HCT116 (cell line): ENCODE measurements at regions not wholly inside any gene's neighbourhood (a gene's known extent, or its start where the extent isn't known, plus 50 kb on each side); places are given as distances from the start of the nearest gene placed in this dataset.
"Not testable (repeated sequence)": the region's sequence is repeated elsewhere in the genome, so short reads cannot be mapped to it uniquely, and the experiment has no call there.

ENCODE experiments used
- ATAC-seq: fragments of 200-7000 bp; cut with Tn5 transposase; 2 replicates; pipeline ENCODE4 v1.9.1; 2020; ENCODE audit warnings: mild to moderate bottlenecking, moderate library complexity
- BruUV-seq: library from RNA; stranded (reverse); fragments of 400-500 nt; replicated peaks from 2 replicates; lab custom pipeline; 2021; lab: Mats Ljungman, UMichigan
- CTCF ChIA-PET: fragments of 300-600 bp; sonication (Branson Sonifier 250); formaldehyde crosslinking; loops from one replicate; lab custom pipeline; 2021; ENCODE audit warnings: antibody characterized with exemption; lab: Charles Lee
- POLR2A ChIA-PET: fragments of 300-600, 350-600 bp; sonication (Branson Sonifier 250); formaldehyde crosslinking; loops from one replicate; lab custom pipeline; 2021; ENCODE audit warnings: antibody characterized with exemption; lab: Charles Lee
- RAD21 ChIA-PET, 2 experiments: fragments of 300-600 bp; sonication (Branson Sonifier 250); formaldehyde crosslinking; loops; one replicate each; lab custom pipeline; 2023; ENCODE audit warnings: low total read pairs in 2 of 2; ENCODE audit not compliant: uncharacterized antibody in 2 of 2, unreplicated experiment in 2 of 2, low non-redundant PET in 1 of 2; lab: Charles Lee
- DNase-seq: peaks from one replicate; pipeline ENCODE4 v3.0.0-alpha.2; 2010; ENCODE audit warnings: low read depth, low spot score
- H2AFZ ChIP-seq: fragments of 200-600 bp; shearing (Covaris generic), sonication (generic); 2 replicates; pipeline ENCODE4 v1.6.1; 2017; ENCODE audit warnings: low read depth, mixed run types, mixed read lengths, antibody characterized with exemption, low read length; ENCODE audit not compliant: poor library complexity, severe bottlenecking
- H3K27ac ChIP-seq: 2 replicates; pipeline ENCODE4 v1.5.1; 2012; ENCODE audit warnings: low read depth, low read length
- H3K27me3 ChIP-seq: fragments of 200-600 bp; sonication (generic); 2 replicates; pipeline ENCODE4 v1.6.1; 2016; ENCODE audit warnings: mixed run types, low read length, mixed read lengths; ENCODE audit not compliant: insufficient read depth
- H3K36me3 ChIP-seq, 2 experiments: fragments of 200-500 bp in 1 of 2; fragments of 200-600 bp in 1 of 2; sonication (Bioruptor generic) in 1 of 2; sonication (generic) in 1 of 2; 2 replicates each; pipeline versions ENCODE4 v1.5.1 to v1.6.1; 2014 to 2016; ENCODE audit warnings: low read length in 2 of 2, inconsistent platforms in 1 of 2, mixed read lengths in 1 of 2, mixed run types in 1 of 2; ENCODE audit not compliant: insufficient read depth in 2 of 2, control insufficient read depth in 1 of 2
- H3K4me1 ChIP-seq, 2 experiments: fragments of 200-600 bp in 1 of 2; sonication (generic) in 1 of 2; 2 replicates each; pipeline versions ENCODE4 v1.5.1 to v1.6.1; 2012 to 2017; ENCODE audit warnings: low read length in 2 of 2, inconsistent platforms in 1 of 2, mild to moderate bottlenecking in 1 of 2, mixed read lengths in 1 of 2, mixed run types in 1 of 2, moderate library complexity in 1 of 2; ENCODE audit not compliant: insufficient read depth in 2 of 2, control insufficient read depth in 1 of 2
- H3K4me2 ChIP-seq: fragments of 200-600 bp; sonication (generic); 2 replicates; pipeline ENCODE4 v1.6.1; 2017; ENCODE audit warnings: mixed run types, low read length, mixed read lengths
- H3K4me3 ChIP-seq, 2 experiments: fragments of 200-600 bp in 1 of 2; sonication (generic) in 1 of 2; replicated peaks in 1 of 2; 2 replicates each; pipeline ENCODE4 v1.5.1; 2011 to 2016; ENCODE audit warnings: low read length in 2 of 2, control low read depth in 1 of 2, low read depth in 1 of 2, mild to moderate bottlenecking in 1 of 2, mixed read lengths in 1 of 2, mixed run types in 1 of 2
- H3K79me2 ChIP-seq: fragments of 200-600 bp; sonication (generic); 2 replicates; pipeline ENCODE4 v1.6.1; 2017; ENCODE audit warnings: mild to moderate bottlenecking, mixed run types, low read length, moderate library complexity, mixed read lengths; ENCODE audit not compliant: insufficient read depth
- H3K9ac ChIP-seq: fragments of 200-600 bp; sonication (generic); 2 replicates; pipeline ENCODE4 v1.6.1; 2016; ENCODE audit warnings: low read length, mixed read lengths
- H3K9me2 ChIP-seq: fragments of 200-600 bp; sonication (generic), shearing (Covaris generic); 2 replicates; pipeline ENCODE4 v1.6.1; 2017; ENCODE audit warnings: mixed run types, mild to moderate bottlenecking, moderate library complexity; ENCODE audit not compliant: insufficient read depth
- H3K9me3 ChIP-seq, 2 experiments: fragments of 200-500 bp in 1 of 2; fragments of 200-600 bp in 1 of 2; sonication (Bioruptor generic) in 1 of 2; sonication (generic) in 1 of 2; 2 replicates each; pipeline ENCODE4 v1.6.1; 2014 to 2017; ENCODE audit warnings: low read length in 2 of 2, mixed read lengths in 2 of 2, inconsistent platforms in 1 of 2, low read depth in 1 of 2, mild to moderate bottlenecking in 1 of 2, mixed run types in 1 of 2, moderate library complexity in 1 of 2; ENCODE audit not compliant: control insufficient read depth in 1 of 2, insufficient read depth in 1 of 2
- H4K20me1 ChIP-seq: fragments of 200-600 bp; sonication (generic), shearing (Covaris generic); 2 replicates; pipeline ENCODE4 v1.6.1; 2017; ENCODE audit warnings: mixed run types, mild to moderate bottlenecking, moderate library complexity; ENCODE audit not compliant: insufficient read depth
- ATF3 ChIP-seq: IDR thresholded peaks from 2 replicates; pipeline ENCODE4 v1.6.1; 2012
- CBX3 ChIP-seq: IDR thresholded peaks from 2 replicates; pipeline ENCODE4 v1.6.1; 2012; ENCODE audit warnings: low read depth
- EGR1 ChIP-seq: IDR thresholded peaks from 2 replicates; pipeline ENCODE4 v1.6.1; 2012; ENCODE audit warnings: low read depth
- FOSL1 ChIP-seq: IDR thresholded peaks from 2 replicates; pipeline ENCODE4 v1.6.1; 2012; ENCODE audit warnings: low read depth
- JUND ChIP-seq: IDR thresholded peaks from 2 replicates; pipeline ENCODE4 v1.6.1; 2012
- POLR2AphosphoS5 ChIP-seq: IDR thresholded peaks from 2 replicates; pipeline ENCODE4 v1.6.1; 2011; ENCODE audit warnings: mild to moderate bottlenecking, low read depth, low read length, moderate library complexity
- RAD21 ChIP-seq: IDR thresholded peaks from 2 replicates; pipeline ENCODE4 v1.6.1; 2012; ENCODE audit warnings: low read depth, mild to moderate bottlenecking
- REST ChIP-seq: IDR thresholded peaks from 2 replicates; pipeline ENCODE4 v1.6.1; 2012; ENCODE audit warnings: low read depth
- SP1 ChIP-seq: IDR thresholded peaks from 2 replicates; pipeline ENCODE4 v1.6.1; 2012; ENCODE audit warnings: low read depth
- TCF7L2 ChIP-seq: IDR thresholded peaks from 2 replicates; pipeline ENCODE4 v1.7.0; 2011; ENCODE audit warnings: borderline replicate concordance, inconsistent platforms; ENCODE audit not compliant: insufficient read depth, insufficient read length; ENCODE audit errors: extremely low read depth
- YY1 ChIP-seq: IDR thresholded peaks from 2 replicates; pipeline ENCODE4 v1.6.1; 2011; ENCODE audit warnings: low read length, low read depth, moderate library complexity, mild to moderate bottlenecking; ENCODE audit not compliant: insufficient replicate concordance; ENCODE audit errors: extremely low read depth
- ZFX ChIP-seq: fragments of 450-650 bp; IDR thresholded peaks from 2 replicates; pipeline ENCODE4 v1.6.1; 2017
- intact Hi-C: fragments of 100-400 bp; cut with micrococcal nuclease; formaldehyde crosslinking; loops from 2 replicates; pipeline ENCODE4 v1.10.0; 2022

GRCh38 chr15:95784508-95784907 lies 546.0 kb upstream of the NR2F2 start:
- DNase-seq (no peak), ATAC-seq (no peak)
- no peaks in the 10 kb centered on the region for H4K20me1 ChIP-seq
- H3K9ac ChIP-seq = no peak overlapping the region
- CTCF ChIA-PET = no interaction called here
- H3K27ac ChIP-seq = no peak overlapping the region
- BruUV-seq = no TSS peak
- no peak overlapping the region for H3K4me2 ChIP-seq
- H3K4me1 ChIP-seq = no peaks in the 10 kb centered on the region
- H3K27me3 ChIP-seq = no peaks in the 10 kb centered on the region
- no peak overlapping the region for H3K4me3 ChIP-seq
- POLR2A ChIA-PET = no interaction called here
- TF ChIP-seq EGR1 (no peak), SP1 (no peak), CBX3 (no peak), RAD21 (no peak), YY1 (no peak), TCF7L2 (no peak), POLR2AphosphoS5 (no peak), FOSL1 (no peak), ATF3 (no peak), REST (no peak), JUND (no peak), ZFX (no peak)
- H2AFZ ChIP-seq = no peak overlapping the region
- no peaks in the 10 kb centered on the region for H3K79me2 ChIP-seq
- H3K9me2 ChIP-seq = no peaks in the 10 kb centered on the region
- intact Hi-C loops = no loop called here
- no peaks in the 10 kb centered on the region for H3K36me3 ChIP-seq
- peaks cover 7 to 11% of the 10 kb centered on the region in 2 experiments; a peak in 3 of 4 replicates for H3K9me3 ChIP-seq
- RAD21 ChIA-PET = no interaction called here

GRCh38 chr15:95785276-95785675 lies 545.2 kb upstream of the NR2F2 start:
- H3K9me2 ChIP-seq, H3K4me1 ChIP-seq, H2AFZ ChIP-seq, H3K4me3 ChIP-seq, intact Hi-C loops, ATAC-seq, BruUV-seq, H3K27me3 ChIP-seq, POLR2A ChIA-PET, DNase-seq, H3K27ac ChIP-seq, H3K79me2 ChIP-seq, RAD21 ChIA-PET, CTCF ChIA-PET, H3K9ac ChIP-seq, H3K36me3 ChIP-seq, H3K4me2 ChIP-seq, H4K20me1 ChIP-seq: not testable (repeated sequence)
- H3K9me3 ChIP-seq = peaks cover 7 to 11% of the 10 kb centered on the region in 2 experiments; a peak in 3 of 4 replicates
